Activated CD8-positive, alpha-beta memory T cell treated with anti-CD3 and anti-CD28 coated beads, Interleukin-2, amount 50 U/mL, for 4 hours (primary cell): ENCODE measurements at regions not wholly inside any gene's neighbourhood (a gene's known extent, or its start where the extent isn't known, plus 50 kb on each side); places are given as distances from the start of the nearest gene placed in this dataset.

Source experiments
- DNase-seq: peaks from one replicate; pipeline ENCODE4 v3.0.0-alpha.2; 2020

- DNase-seq: no peak
Observed at GRCh38 chr1:29824511-29825273, 588.4 kb downstream of the PTPRU start.

- DNase-seq: no peak
Observed at GRCh38 chr1:29824025-29824424, 587.7 kb downstream of the PTPRU start.

DNA sequence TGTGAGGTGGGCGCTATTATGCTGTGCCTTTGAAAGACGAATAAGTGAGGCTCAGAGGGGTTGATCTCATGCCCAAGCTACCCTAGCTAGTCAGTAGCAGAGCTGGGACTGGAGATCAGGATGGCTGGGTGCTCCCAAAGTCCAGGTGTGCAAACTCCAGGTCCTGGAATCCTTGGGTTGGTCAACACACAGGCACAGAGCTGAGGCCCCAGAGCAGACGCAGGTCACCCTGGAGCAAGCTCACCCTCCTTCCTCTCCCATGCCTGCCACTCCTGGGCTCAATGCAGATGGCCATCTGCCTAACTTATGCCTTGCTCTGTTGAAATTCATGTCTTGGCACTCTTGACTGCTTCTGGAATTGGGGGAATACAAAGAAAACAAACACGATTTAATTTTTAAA is 587.2 kb downstream of the PTPRU start:
- no peak for DNase-seq

DNA sequence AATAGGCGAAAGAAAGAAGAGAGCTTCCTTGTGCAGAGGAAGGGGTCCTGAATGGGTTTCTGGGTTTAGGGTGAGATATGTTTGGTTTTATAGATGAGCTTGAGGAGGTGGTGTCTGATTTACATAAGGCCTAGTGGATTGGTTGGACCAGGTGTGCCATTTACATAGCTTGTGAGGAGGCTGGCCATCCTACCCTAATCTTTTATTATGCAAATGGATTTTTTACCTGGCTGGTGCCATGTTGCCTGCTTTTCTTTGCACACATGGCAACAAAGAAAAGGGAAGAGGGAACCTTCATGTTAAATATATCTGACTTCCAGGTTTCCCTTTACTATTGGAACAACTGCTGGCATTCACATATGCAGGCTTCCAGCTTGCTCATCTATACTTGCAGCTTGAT is 585.3 kb downstream of the PTPRU start:
- no peak for DNase-seq

DNA sequence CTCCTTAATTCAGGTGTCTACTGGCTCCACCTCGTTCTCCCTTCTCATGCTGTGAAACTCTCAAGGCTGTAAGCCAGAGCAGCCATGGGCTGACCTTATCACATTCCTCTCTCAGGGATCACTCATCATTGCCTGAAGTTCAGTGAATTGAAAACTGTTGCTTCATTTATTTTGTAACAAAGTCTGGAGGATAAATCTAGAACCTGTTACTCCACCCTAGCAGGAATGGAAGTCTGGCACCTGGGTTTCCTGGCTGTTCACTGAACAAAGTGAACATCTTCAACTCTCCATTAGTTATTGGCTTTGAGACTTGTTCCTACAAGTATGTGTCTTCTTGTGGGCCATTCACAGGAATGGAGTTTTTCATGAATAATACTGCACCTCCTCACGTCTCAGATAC is 584.1 kb downstream of the PTPRU start:
- DNase-seq: no peak

GRCh38 chr1:29812408-29813135 is 576.2 kb downstream of the PTPRU start:
- DNase-seq: no peak

GRCh38 chr1:29811727-29812407 is 575.5 kb downstream of the PTPRU start:
- DNase-seq: no peak

DNA sequence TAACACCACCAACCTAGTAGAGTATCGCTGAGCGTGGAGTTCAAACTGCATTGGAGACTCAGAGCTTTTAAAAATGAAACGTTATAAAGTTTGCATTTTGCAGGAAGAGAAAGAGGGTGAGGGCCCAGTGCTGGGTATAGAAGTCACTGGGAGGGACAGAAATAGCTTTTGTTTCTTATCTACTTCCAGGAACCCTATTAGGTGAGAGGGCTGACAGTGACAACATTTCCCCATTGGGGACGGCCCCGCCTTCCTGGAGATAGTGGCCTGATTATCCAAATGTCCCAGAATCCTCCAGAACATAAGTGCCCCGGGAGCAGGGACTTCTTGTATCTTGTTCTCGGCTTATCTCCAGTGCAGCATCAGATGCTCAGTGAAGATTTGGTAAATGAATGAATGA is 574.9 kb downstream of the PTPRU start:
- no peak for DNase-seq

GRCh38 chr1:29810121-29811120 is 574.1 kb downstream of the PTPRU start:
- no peak for DNase-seq

DNA sequence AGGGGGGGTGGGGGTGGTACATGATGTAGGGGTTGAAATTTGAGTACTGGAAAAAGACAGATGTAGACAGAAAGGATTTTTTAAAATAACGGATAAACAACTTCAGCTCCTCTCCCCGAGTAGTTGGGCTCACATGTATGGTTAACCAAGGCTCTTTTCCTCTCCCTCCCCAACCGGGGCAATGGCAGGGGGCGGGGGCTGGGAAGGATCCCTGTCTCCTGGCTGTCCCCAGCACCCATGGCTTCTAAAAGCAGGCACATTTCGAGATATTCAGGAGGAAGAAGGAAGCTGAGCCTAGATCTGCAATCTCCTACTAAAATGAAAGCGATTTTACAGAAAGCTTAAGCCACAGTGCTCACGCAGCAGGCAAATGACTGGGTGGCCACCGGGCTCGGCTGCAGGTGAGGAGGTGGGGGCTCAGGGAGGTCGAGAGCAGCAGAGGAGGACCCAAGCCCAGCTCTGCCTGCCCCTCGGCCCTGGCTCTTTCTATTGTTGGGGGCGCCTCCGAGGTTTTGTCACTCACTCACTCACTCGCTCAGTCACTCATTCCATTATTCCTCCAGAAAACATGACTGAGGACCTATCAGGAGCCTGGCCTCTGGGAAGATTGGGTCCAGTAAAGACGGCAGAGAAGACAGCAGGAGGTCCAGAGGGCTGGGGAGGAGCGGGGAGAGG is 573.3 kb downstream of the PTPRU start:
- no peak for DNase-seq

GRCh38 chr1:29808141-29808995 is 572.0 kb downstream of the PTPRU start:
- no peak for DNase-seq

DNA sequence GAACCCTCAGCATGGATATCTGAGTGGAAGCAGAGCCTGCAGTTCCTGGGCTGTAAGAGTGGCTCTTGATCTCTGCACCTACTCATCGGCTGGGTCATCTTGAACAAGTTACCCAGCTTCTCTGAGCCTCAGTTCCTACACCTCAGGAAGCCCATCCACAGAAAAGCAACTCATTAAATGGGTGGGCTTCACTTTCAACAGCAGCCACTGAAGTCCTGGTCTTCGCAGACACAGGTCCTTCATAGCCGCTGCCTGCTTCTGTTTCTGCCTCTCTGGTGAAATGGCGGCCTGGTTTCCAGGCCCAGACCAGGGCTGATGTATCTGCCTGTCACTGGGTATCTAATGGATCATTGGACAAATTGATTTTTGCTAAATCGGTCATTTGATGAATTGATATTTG is 571.4 kb downstream of the PTPRU start:
- no peak for DNase-seq

- no peak for DNase-seq
Observed at GRCh38 chr1:29806646-29807319, 570.5 kb downstream of the PTPRU start.

GRCh38 chr1:29805896-29806160 is 569.5 kb downstream of the PTPRU start:
- no peak for DNase-seq

DNA sequence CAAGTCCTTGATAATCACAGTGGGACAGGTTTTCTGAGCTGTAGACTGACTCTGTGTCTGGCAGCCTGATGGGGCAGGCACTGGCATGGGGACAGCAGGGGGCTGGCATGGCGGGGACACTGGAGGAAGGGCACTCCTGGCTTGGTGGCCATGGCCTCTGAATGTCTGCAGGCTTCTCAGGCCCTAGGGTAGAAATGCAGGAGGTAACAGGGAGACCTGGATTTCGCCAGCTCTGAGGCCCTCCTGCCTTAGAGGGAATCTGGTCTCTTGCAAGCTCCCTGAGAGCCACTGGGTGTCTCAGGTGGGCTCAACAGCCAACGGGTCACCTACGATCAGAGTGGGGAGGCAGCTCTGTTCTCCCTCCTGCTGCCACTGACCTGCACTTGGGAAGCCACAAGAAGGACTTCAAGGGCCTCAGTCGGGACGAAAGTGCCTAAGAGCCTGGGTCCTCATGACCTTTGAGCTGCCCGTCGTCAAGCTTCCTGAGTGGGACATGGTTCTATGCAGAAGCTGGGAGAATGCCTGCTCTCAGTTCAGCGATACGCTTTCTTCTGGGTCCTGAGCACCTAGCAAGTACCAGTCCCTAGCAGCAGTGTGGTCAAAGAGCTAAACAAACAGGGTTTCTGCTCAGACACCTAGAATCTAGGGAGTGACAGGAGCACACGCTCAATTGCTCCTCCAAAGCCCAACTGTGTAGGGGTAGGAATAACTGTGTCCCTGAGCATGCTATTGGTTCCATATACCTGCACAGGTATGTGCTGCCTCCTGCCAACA is 569.0 kb downstream of the PTPRU start:
- DNase-seq: no peak

DNA sequence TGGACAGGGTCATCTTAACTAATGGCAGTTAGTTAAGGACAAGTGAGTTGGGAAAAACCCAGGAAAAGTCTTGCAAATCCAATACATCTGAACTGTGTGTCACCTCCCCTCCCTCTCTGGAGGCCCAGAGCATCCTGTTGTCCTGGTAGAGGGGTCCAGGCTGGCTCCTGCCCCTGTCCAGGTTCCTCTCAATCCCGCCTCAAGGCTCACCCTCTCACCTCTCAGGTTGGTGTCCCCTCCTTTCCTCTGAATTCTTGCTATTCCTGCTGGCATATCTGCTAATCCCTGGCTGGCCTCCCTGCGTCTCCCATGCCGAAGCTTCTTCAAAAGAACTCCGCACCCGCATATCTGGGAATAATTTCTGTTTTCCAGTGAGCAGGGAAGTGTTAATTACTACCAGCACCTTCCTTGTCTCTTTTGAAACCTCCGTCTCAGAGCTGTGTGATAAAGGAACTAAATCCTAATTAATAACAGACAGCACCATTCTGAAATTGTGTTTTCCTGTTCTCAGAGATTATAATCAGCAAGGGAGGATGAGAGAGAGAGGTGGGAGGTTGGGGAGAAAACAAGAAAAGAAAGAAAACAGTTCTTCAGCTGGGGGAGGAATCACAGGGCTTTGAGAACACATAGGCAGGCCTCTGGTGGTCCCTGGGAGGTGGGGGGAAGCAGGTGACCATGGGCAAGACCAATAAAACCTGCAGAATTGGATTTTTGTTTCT is 568.0 kb downstream of the PTPRU start:
- DNase-seq: no peak

GRCh38 chr1:29803486-29803885 is 567.2 kb downstream of the PTPRU start:
- DNase-seq: no peak

- DNase-seq: no peak
Observed at GRCh38 chr1:29802181-29803068, 566.1 kb downstream of the PTPRU start.
